ENCODE measurements at regions not wholly inside any gene's neighbourhood (a gene's known extent, or its start where the extent isn't known, plus 50 kb on each side); places are given as distances from the start of the nearest gene placed in this dataset.
"Not testable (repeated sequence)": the region's sequence is repeated elsewhere in the genome, so short reads cannot be mapped to it uniquely, and the experiment has no call there.

GRCh38 chr7:136263112-136263860 lies 286.1 kb upstream of the MTPN start:
- not testable (repeated sequence) for DNase-seq (ENCODE audit: low read depth in 4 of 4, low spot score in 1 of 4)

- not testable (repeated sequence) for DNase-seq (ENCODE audit: low read depth in 4 of 4, low spot score in 1 of 4)
Observed at GRCh38 chr7:136260591-136260990, 283.4 kb upstream of the MTPN start.

- no peak for DNase-seq (ENCODE audit: low read depth in 4 of 4, low spot score in 1 of 4)
Observed at GRCh38 chr7:136259074-136259473, 281.9 kb upstream of the MTPN start.

- no peak for DNase-seq (ENCODE audit: low read depth in 4 of 4, low spot score in 1 of 4)
Observed at GRCh38 chr7:136256491-136256890, 279.3 kb upstream of the MTPN start.

GRCh38 chr7:136254148-136254547 lies 277.0 kb upstream of the MTPN start:
- DNase-seq (ENCODE audit: low read depth in 4 of 4, low spot score in 1 of 4), result no peak

GRCh38 chr7:136251826-136252225 lies 274.7 kb upstream of the MTPN start:
- DNase-seq (ENCODE audit: low read depth in 4 of 4, low spot score in 1 of 4), result no peak

- no peak for DNase-seq (ENCODE audit: low read depth in 4 of 4, low spot score in 1 of 4)
Observed at GRCh38 chr7:136247211-136247610, 270.1 kb upstream of the MTPN start.

- no peak for DNase-seq (ENCODE audit: low read depth in 4 of 4, low spot score in 1 of 4)
Observed at GRCh38 chr7:136245327-136246004, 268.3 kb upstream of the MTPN start.

- DNase-seq (ENCODE audit: low read depth in 4 of 4, low spot score in 1 of 4), result no peak
Observed at GRCh38 chr7:136234040-136234439, 256.9 kb upstream of the MTPN start.

- no peak for DNase-seq (ENCODE audit: low read depth in 4 of 4, low spot score in 1 of 4)
Observed at GRCh38 chr7:136230210-136230609, 253.1 kb upstream of the MTPN start.

- no peak for DNase-seq (ENCODE audit: low read depth in 4 of 4, low spot score in 1 of 4)
Observed at GRCh38 chr7:136229790-136230189, 252.6 kb upstream of the MTPN start.

- DNase-seq (ENCODE audit: low read depth in 4 of 4, low spot score in 1 of 4), result no peak
Observed at GRCh38 chr7:136228171-136228570, 251.0 kb upstream of the MTPN start.

- no peak for DNase-seq (ENCODE audit: low read depth in 4 of 4, low spot score in 1 of 4)
Observed at GRCh38 chr7:136214356-136214755, 237.2 kb upstream of the MTPN start.

GRCh38 chr7:136213012-136213411 lies 235.9 kb upstream of the MTPN start:
- DNase-seq (ENCODE audit: low read depth in 4 of 4, low spot score in 1 of 4), result no peak

GRCh38 chr7:136210664-136211063 lies 233.5 kb upstream of the MTPN start:
- DNase-seq (ENCODE audit: low read depth in 4 of 4, low spot score in 1 of 4), result no peak

GRCh38 chr7:136210079-136210478 lies 232.9 kb upstream of the MTPN start:
- DNase-seq (ENCODE audit: low read depth in 4 of 4, low spot score in 1 of 4), result no peak

GRCh38 chr7:136205956-136206355 lies 228.8 kb upstream of the MTPN start:
- no peak for DNase-seq (ENCODE audit: low read depth in 4 of 4, low spot score in 1 of 4)

- DNase-seq (ENCODE audit: low read depth in 4 of 4, low spot score in 1 of 4), result no peak
Observed at GRCh38 chr7:136198168-136198567, 221.0 kb upstream of the MTPN start.

GRCh38 chr7:136194878-136195277 lies 217.7 kb upstream of the MTPN start:
- no peak for DNase-seq (ENCODE audit: low read depth in 4 of 4, low spot score in 1 of 4)

- DNase-seq (ENCODE audit: low read depth in 4 of 4, low spot score in 1 of 4), result no peak
Observed at GRCh38 chr7:136193940-136194339, 216.8 kb upstream of the MTPN start.

- no peak for DNase-seq (ENCODE audit: low read depth in 4 of 4, low spot score in 1 of 4)
Observed at GRCh38 chr7:136189506-136189998, 212.4 kb upstream of the MTPN start.

- DNase-seq (ENCODE audit: low read depth in 4 of 4, low spot score in 1 of 4), result no peak
Observed at GRCh38 chr7:136186281-136186680, 209.1 kb upstream of the MTPN start.

- DNase-seq (ENCODE audit: low read depth in 4 of 4, low spot score in 1 of 4), result no peak
Observed at GRCh38 chr7:136184719-136185118, 207.6 kb upstream of the MTPN start.
